GM10266 (cell line): ENCODE measurements at regions not wholly inside any gene's neighbourhood (a gene's known extent, or its start where the extent isn't known, plus 50 kb on each side); places are given as distances from the start of the nearest gene placed in this dataset.

Source experiments
- DNase-seq: peaks from one replicate; pipeline ENCODE4 v3.0.0; 2012; ENCODE audit errors: extremely low spot score
- CTCF ChIP-seq: IDR thresholded peaks from 2 replicates; pipeline ENCODE4 v1.5.1; 2012; ENCODE audit warnings: mild to moderate bottlenecking, low read depth; ENCODE audit not compliant: control insufficient read depth, insufficient read depth; ENCODE audit errors: missing control alignments

GRCh38 chr13:106143930-106144709 is 391.3 kb downstream of the EFNB2 start:
- TF ChIP-seq CTCF = no peak

GRCh38 chr13:106143392-106143791 is 392.1 kb downstream of the EFNB2 start:
- DNase-seq = no peak
- TF ChIP-seq CTCF = no peak

More at GRCh38 chr13:106143930-106144709, 391.3 kb downstream of the EFNB2 start:
- DNase-seq = no peak

- TF ChIP-seq CTCF = no peak
- DNase-seq = no peak
These were observed 395.0 kb downstream of the EFNB2 start for GRCh38 chr13:106140476-106140875.

GRCh38 chr13:106139942-106140341 is 395.5 kb downstream of the EFNB2 start:
- DNase-seq = no peak
- no peak for TF ChIP-seq CTCF

GRCh38 chr13:106139377-106139776 is 396.1 kb downstream of the EFNB2 start:
- DNase-seq = no peak
- TF ChIP-seq CTCF = no peak

GRCh38 chr13:106138620-106139019 is 396.8 kb downstream of the EFNB2 start:
- no peak for DNase-seq
- no peak for TF ChIP-seq CTCF

GRCh38 chr13:106133025-106133424 is 402.4 kb downstream of the EFNB2 start:
- no peak for DNase-seq

More at GRCh38 chr13:106133025-106133424, 402.4 kb downstream of the EFNB2 start:
- no peak for TF ChIP-seq CTCF
